OCI-LY3 (cell line): ENCODE measurements at regions not wholly inside any gene's neighbourhood (a gene's known extent, or its start where the extent isn't known, plus 50 kb on each side); places are given as distances from the start of the nearest gene placed in this dataset.

Experiments
- EZH2phosphoT487 ChIP-seq: fragments of 200-600 bp; shearing (Covaris generic); IDR thresholded peaks from 2 replicates; pipeline ENCODE4 v1.6.1; 2018; ENCODE audit warnings: antibody characterized with exemption, mixed run types, low read depth
- TF ChIP-seq, protein P1 (sequence below): fragments of 200-600, 300-600 bp; sonication (generic); IDR thresholded peaks from 2 replicates; pipeline ENCODE4 v1.5.1; 2014; ENCODE audit warnings: antibody characterized with exemption, low read length, low read depth

DNA sequence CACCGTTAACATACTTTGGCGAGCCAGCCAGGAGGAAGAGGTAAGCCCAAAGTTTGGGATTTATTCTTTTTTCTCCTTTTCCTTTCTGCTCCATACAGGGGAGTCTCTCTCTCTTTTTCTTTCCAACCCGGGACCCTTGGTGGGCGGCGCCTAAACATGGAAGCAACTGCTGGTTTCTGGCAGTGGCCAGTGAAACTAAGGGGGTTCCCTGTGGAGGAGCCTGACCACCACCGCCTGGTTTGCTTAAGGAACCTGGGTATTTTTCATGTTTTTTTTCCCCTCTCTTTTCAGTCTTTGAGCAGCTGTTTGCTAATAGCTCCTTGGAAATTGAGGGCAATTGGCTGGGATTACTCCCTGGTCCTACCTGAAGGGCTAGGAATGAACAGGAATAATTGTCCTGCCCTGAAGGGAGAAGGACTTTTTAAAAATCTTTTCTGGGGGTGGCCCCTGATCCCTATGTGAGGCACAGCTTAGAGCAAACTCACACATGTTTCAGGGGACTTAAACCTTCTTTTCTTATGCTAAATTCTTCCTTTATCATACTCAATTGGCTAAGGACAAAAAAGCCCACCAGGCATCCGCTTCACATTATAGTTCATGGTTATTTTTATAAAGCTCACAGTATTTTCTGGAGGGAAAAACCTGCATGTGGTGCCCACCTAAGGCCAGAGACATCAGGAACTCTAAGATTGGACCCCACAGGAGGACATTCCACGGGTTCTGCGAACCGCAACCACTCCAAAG lies 61.3 kb upstream of the PLD5 start:
- TF ChIP-seq, protein P1, sequence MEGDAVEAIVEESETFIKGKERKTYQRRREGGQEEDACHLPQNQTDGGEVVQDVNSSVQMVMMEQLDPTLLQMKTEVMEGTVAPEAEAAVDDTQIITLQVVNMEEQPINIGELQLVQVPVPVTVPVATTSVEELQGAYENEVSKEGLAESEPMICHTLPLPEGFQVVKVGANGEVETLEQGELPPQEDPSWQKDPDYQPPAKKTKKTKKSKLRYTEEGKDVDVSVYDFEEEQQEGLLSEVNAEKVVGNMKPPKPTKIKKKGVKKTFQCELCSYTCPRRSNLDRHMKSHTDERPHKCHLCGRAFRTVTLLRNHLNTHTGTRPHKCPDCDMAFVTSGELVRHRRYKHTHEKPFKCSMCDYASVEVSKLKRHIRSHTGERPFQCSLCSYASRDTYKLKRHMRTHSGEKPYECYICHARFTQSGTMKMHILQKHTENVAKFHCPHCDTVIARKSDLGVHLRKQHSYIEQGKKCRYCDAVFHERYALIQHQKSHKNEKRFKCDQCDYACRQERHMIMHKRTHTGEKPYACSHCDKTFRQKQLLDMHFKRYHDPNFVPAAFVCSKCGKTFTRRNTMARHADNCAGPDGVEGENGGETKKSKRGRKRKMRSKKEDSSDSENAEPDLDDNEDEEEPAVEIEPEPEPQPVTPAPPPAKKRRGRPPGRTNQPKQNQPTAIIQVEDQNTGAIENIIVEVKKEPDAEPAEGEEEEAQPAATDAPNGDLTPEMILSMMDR = no peak
- no peak for TF ChIP-seq EZH2phosphoT487
